HG03066 (cell line): ENCODE measurements at regions not wholly inside any gene's neighbourhood (a gene's known extent, or its start where the extent isn't known, plus 50 kb on each side); places are given as distances from the start of the nearest gene placed in this dataset.
"Not testable (repeated sequence)": the region's sequence is repeated elsewhere in the genome, so short reads cannot be mapped to it uniquely, and the experiment has no call there.

Experiments
- ATAC-seq: cut with Tn5 transposase; IDR thresholded peaks from one replicate; pipeline ENCODE4 v1.9.1; 2021; ENCODE audit warnings: low read depth; ENCODE audit not compliant: unreplicated experiment

DNA sequence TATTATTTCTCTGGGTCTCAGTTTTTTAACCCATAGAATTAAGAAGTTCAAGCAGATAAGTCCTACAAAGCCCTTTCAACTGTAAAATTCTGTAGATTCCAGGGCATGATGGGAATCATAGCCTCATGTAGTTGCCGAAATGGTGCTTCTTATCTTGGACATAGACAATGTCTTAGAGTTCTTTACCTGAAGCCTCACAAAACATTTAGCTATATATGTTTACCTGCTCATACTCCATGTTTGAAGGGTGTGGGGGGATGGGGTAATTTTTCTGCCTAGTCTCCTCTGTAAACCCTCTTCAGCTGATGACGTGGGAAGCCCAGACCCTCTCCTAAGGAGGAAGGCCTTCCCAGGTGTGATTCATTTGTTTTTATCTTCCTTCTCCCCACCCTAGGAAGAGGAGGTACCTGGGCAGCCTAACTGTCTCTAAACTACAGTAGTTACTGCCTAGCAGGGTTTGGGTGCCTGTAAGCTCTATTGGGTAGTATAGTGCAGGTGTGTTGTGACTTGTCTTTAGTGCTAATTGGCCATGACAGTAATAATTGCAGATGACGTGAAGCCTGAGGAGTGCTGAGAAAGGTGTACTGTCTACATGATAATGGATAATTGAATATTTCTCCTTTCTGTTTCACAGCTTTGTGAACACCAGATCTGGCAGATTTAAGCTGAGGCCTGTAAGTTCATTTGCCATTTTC, 230.8 kb downstream of the TFAP2B start:
- no peak for ATAC-seq

DNA sequence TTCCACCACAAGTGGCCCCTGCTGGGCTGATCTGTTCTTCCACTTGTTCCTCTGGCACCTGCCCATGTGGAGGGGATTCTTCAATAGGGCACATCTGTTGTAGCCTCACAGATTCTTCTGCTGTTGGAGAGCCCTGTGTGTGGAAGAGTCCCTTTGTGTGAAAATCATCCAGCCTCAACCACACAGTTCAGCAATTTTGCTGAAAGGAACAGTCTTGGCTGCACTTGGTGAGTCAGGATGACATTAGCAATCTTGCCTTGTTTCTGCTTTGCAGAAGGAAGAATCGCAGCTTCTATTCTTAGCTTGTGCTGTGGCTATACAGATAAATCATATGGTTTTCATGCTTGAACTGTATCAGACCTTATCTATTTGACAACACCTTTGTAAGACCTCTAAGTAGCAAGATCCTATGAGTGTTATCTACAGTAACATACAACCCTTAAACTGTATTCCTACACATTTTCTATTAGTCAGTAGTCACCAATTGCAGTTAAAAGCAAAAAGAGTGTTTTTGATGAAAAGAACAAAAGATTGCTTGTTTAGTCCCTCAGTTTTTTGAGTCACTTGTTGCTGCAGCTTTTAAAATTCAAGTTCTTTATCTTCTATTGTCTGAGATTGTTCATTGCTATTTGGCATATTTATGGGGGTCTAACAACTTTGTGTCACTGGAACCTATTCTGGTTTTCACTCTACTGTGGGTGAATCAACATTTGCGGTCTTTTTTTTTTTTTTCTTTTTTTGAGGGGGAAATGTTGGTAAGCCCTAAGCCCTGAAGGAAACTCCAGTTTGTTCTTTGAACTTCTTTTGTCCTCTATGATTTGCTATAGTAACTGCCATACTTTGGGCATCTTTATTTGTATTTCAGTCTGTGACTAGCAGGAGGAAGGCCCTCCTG, 231.6 kb downstream of the TFAP2B start:
- no peak for ATAC-seq

DNA sequence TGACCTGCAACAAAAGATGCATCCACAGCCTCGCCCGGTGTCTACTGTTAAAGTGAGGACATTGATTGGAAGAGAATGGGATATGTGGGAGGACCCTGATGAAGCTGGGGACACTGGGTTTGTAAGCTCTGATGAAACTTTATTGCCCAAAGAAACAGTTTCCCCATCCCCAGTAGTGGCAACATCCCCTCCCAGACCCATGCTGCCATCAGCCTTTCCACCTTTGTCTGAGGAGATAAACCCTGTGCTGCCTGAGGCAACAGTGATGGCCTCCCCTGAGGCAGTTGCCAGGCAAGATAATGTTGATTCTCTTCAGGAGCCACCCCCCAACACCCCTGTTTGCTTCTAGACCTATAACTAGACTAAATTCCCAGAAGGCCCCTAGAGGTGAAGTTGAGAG, 234.0 kb downstream of the TFAP2B start:
- ATAC-seq, result not testable (repeated sequence)

DNA sequence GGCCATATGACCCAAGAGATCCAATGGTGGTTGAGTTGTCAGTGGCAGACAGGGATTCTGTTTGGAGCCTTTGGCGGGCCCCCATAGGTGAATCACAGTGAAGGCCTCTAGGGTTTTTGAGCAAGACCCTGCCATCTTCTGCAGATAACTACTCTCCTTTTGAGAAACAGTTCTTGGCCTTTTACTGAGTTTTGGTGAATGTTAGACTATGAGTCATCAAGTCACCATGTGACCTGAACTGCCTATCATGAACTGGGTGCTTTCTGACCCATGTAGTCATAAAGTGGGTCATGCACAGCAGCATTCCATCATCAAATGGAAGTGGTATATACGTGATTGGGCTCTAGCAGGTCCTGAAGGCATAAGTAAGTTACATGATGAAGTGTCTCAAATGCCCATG, 236.6 kb downstream of the TFAP2B start:
- ATAC-seq, result not testable (repeated sequence)

DNA sequence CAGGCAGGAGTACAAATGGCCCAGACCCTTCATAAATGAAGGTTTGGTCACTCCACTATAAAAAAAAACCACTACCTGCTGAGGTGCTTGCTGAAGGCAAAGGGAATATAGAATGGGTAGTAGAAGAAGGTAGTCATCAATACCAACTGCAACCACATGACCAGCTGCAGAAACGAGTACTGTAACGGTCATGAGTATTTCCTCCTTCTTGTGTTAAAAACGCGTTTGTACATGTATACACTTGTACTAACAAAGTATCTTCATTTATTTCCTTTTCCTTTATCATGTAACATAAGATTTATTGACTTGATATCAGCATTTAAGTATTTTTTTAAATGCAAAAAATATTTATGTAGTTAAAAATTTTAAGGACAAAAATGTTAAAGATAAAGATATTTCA, 238.6 kb downstream of the TFAP2B start:
- ATAC-seq, result no peak

DNA sequence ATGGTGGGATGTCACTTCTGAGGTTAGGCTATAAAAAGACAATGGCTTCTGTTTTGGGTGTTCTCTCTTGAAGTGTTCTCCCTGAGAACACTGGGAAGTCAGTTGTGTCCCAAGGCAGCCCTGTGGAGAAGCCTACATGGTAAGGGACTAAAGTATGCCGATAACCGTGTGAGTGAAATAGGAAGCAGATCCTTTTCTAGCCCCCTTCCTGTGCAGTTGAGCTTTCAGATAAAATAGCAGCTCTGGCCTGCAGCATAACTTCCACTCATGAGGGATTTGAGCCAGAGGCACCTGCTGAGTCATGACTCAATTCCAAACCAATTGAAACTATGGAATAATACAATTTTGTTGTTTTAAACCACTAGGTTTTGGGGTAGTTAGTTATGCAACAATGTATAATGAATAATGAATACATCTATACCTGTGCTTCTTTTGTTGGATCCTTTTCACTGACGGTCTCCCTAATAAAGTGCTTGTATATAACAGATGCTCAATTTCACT, 241.6 kb downstream of the TFAP2B start:
- no peak for ATAC-seq

DNA sequence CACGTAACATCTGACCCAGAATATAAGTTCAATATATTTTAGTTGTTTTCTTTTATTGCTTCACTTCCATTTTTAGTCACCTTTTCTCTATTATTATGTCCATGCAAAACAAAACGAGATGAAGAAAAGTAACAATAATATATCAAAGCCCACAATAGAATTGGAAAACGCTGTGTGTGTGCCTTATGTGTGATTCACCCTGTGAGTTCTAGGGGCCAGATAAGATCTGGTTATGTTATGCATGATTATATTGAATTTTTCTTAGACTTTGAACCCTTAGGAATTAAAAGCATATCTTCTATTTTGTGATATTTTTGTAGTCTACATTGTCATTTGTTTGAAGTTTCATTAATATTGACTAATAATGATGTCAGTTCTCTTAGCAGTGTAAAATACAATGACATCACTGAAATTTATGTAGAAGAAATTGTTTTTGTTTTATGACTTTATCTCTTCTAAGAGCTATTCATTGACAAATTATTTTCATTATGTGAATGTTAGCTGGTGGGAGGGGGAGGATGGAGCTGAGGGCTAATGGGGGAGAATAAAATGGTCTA, 243.6 kb downstream of the TFAP2B start:
- ATAC-seq, result no peak

DNA sequence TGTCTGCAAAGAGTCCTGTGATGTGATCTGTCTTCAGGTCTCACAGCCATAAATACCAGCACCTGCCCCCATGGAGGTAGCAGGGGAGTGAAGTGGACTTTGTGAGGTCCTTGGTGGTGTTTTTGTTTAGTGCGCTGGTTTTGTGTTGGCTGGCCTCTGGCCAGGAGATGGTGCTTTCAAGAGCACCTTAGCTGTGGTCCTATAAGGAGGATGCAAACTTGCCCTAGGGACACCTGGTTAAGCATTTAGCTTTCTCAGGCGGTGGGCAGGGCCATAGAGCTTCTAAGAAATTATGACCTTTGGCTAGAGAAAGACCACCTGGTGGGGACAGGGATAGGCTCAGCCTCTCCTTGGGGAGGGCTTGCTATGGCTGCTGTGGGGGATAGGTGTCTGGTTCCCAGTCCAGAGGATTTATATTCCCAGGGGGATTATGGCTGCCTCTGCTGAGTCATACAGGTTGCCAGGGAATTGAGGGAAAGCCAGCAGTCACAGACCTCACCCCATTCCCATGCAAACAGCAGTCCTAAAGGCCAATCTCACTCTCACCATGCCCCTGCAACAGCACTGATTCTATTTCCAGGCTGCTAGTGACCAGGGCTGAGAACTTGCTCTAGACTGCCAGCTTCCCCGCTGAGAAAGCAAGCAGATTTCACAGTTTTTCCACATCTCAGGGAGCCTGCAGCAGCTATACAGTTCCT, 259.3 kb downstream of the TFAP2B start:
- no peak for ATAC-seq

DNA sequence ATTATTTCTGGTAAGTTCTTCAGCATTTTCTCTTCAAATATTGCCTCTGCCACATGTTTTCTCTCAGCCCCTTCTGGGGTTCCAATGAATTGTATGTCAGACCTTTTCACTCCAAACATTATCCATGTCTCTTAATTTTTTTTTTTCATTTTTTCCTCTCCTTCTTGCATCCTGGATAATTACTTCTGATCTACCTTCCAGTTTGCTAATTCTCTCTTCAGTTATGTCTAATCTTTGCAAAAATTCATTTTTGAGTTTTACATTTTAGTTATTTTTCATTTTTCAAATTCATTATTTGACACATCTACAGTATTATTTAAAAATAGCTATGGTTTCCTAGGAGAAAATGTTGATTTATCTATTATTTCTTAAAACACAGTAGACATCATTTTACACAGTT, 271.7 kb downstream of the TFAP2B start:
- ATAC-seq, result no peak

DNA sequence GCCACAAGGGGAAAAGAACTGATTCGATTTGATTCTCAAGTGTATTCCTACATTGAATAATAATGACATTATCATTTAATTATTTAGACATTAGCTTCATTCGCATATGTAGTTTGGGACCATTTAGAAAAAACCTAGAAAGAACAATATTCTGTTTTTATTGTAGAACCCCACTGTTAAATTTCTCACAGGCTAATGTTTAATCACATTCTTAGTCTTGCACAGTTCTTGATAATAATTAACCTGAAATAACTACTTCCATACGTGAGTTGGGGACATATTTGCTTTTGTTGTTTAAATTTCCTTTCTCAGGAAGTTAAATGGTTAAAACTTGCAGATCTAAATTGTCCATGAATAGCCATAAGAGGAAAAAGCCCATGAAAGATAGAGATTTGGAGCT, 275.2 kb downstream of the TFAP2B start:
- ATAC-seq, result no peak

DNA sequence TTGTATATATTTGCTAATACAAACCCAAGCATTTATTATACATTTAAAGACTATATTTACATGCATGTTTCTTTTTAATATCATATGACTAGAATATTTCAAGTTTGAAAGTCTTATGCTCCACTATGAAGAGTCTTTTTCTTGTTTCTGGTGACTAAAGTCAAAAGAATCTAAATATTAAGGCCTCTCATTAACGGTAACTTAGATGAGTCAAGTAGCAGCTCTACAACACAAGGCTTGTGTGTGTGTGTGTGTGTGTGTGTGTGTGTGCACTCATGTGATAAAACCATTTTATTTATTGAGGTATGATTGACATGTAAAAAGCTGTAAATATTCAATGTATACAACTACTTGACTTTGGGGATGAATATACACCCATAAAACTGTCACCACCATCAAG, 275.6 kb downstream of the TFAP2B start:
- no peak for ATAC-seq

DNA sequence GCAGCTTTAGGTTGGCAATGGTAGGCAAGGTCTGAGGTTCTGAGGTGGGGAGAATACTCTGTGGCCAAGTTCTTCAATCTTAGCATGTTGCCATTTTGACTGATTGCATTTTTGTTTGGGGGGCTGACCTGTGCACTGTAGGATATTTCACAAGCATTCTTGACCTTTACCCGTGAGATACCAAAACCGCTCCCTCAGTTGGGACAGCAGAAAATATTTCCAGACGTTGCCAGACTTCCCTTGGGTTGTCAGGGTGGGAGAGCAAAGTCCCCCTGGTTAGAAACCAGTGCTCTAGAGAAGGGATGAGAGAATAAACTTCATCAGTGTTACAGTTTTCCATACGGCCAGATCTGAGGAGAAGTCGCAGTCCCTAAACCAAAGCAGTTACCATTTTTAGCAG, 279.6 kb downstream of the TFAP2B start:
- ATAC-seq, result no peak

DNA sequence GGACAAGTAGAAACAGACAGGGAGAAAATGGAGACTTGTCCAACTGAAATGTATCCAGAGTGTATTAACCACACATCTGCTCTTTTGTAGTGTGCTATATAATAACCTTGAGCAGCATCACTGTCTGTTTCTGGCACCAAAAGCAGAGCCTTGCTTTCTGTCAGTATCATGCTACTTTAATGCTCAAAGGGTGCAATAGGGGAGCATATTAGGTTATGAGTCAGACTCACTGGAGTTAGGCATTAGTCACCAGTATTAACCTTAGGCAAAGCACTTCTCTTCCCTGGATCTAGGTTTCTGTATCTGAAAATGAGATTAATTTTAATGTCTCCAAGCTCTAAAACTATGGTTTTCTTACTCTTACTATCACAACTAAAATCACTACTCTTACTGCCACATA, 280.1 kb downstream of the TFAP2B start:
- no peak for ATAC-seq

DNA sequence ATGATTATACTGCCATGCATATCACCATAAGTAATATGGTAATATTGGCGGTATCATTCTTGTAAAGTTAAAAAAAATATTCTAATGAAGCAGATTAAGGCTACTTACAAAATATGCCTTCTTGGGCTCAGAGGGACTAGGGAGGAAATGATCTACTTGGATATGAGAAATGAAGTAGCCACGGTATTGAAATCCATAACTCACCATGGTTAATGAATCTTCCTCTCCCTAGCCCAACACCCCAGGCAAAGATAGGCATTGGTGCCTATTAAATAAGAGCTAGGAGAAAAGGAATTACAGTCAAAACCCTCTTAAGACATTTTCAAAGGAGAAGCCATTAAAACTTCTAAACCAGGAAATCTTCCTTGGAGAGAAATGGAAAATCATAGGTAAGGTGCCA, 280.5 kb downstream of the TFAP2B start:
- ATAC-seq, result no peak

DNA sequence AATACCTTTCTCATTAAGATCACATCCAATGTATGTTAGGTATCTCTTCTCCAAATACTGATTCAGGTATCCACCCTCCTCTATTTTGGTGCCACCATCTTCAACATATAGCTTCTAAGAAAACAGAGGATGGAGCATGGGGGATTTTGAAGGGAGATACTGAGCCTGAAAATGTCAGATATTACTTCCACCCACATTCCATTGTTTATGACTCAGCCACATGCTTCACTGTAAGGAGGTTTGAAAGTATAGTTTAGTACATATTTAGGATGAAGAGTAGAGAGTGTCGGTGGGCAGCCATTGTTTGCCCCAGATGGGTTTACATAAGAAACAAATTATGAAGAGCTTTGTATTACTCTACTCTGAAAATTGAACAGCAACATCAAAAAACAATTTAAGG, 286.7 kb downstream of the TFAP2B start:
- ATAC-seq, result no peak

DNA sequence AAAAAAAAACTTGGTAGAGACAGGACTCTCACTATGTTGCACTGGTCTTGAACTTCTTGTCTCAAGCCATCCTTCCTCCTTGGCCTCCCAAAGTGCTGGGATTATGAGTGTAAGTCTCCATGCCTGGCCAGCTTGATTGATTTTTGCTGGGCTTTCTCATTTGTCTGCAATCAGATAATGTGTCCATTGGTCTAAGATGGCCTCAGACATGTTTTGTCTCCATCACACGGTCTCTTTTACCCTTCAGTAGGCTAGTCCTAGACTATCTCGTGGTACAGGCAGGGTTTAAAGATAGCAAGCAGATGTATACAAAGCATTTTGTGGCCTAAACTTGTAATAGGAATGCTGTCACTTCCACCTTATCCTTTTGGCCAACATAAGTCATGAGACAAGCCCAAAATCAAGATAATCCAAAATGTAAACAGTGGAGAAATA, 289.1 kb downstream of the TFAP2B start:
- no peak for ATAC-seq

DNA sequence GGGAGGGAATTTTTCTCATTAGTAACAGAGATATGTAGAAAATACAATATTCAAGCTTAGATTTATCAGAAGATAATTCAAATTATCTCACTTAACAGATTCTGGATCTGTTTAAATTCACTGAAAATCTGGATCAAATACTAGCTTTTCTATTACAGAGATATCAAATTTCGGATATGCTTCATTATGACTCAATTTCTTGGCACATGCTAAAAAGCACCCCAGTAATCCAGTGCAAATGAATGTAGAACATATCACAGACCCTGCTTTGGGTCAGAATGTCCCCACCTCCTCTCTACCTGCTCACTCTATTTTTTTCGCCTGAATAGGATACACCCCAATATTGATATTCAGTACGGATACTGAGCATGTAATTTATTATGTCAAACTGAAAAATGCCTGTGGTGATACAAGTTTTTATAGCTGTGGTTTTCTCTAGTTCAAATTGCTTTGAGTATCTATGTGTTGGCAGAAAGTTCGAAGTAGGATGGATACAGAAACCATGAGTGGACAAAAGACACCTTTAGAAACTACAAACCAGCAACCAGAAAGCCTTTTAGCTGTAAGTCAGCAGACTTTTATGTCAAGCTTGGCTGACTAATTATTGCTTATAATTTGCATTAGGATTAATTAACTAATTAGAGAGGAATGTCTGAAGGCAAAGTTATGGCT, 290.0 kb downstream of the TFAP2B start:
- no peak for ATAC-seq

DNA sequence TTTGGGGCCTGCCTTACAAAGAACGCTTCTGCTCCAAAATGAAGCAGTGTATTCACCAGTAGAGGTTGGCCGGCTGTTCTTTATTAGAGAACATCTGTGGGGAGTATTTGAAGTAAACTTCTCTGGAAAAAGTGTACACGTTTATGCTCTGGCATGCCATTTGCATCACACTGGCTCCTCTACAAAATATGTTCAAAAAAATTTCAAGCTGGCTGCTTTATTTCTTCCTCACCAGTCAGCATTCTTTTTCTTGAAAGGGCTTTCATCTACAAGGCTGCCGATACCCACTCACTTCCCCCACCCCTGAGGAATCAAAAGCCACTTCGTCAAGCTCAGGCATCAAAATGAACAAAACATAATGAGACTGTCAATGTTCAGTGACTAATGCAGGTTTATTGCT, 294.1 kb downstream of the TFAP2B start:
- ATAC-seq, result no peak

DNA sequence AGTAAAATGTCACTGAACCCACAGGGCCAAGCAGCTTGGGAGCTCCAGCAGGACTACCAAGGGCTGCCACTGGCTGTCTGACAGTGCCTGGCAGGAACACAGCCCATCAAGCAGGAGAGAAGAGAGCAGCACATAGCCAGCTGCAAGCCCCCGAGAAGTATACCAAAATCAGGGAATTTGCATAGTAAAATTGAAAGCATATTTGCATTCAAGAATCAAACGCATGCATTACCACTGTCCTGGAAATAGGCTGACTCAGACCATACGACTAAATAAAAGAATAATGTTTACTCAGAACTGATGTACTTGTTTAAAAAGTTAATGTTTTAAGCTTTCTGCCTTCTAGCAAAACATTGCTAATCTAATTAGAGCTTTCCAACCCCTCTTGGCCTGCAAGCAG, 298.1 kb downstream of the TFAP2B start:
- no peak for ATAC-seq

DNA sequence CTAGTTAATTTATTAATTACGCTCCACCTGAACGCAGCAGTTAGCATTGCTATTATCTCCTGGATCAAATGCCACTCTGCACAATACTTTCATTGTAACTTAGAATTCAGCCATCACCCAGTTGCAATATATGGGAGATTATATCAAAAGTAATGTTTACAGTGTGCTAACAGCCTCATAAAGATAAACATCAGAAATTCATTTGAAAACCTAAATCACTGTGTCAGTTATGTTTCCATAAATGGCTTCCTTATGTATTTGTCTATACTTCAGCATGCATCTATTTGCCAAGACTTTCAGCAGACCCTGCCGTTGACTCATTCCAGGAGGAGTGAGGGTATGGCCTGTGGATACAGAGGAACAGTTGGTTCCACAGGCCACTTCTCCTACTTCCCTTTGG, 300.1 kb downstream of the TFAP2B start:
- ATAC-seq, result no peak
